Tibial nerve (tissue), 4 donors: ENCODE measurements at regions not wholly inside any gene's neighbourhood (a gene's known extent, or its start where the extent isn't known, plus 50 kb on each side); places are given as distances from the start of the nearest gene placed in this dataset.

ENCODE experiments used
- CTCF ChIP-seq, 5 experiments: fragments of 200-600 bp in 3 of 5; fragments of 450-650 bp in 2 of 5; sonication (generic) in 3 of 5; IDR thresholded peaks; one replicate each; pipeline ENCODE4 v1.5.1; 2016 to 2019; ENCODE audit warnings: antibody characterized with exemption in 5 of 5, mild to moderate bottlenecking in 3 of 5, moderate library complexity in 2 of 5
- EP300 ChIP-seq, 2 donors: sonication (generic); formaldehyde crosslinking; IDR thresholded peaks; one replicate each; pipeline ENCODE4 v1.6.1; 2017; ENCODE audit warnings: antibody characterized with exemption in 2 of 2, mild to moderate bottlenecking in 1 of 2
- POLR2A ChIP-seq, 2 donors: fragments of 450-650 bp; IDR thresholded peaks; one replicate each; pipeline ENCODE4 v1.6.1; 2017; ENCODE audit warnings: antibody characterized with exemption in 2 of 2, mild to moderate bottlenecking in 2 of 2, moderate library complexity in 2 of 2

GRCh38 chr14:22509036-22509709 lies 79.9 kb downstream of the DAD1 start:
- TF ChIP-seq EP300 (IDR thresholded peaks at IDR 0.05) (no peak), CTCF (IDR thresholded peaks at IDR 0.05) (no peak), POLR2A (IDR thresholded peaks at IDR 0.05) (no peak)
